ENCODE measurements at regions not wholly inside any gene's neighbourhood (a gene's known extent, or its start where the extent isn't known, plus 50 kb on each side); places are given as distances from the start of the nearest gene placed in this dataset.

- no peaks in the 10 kb centered on the region for H3K79me2 ChIP-seq (ENCODE audit: control insufficient read depth, insufficient read depth, low read length)
- peak overlapping the region; percentile 95 for H3K27ac ChIP-seq (ENCODE audit: control insufficient read depth, insufficient read depth, low read length)
- no peak overlapping the region for H2AFZ ChIP-seq (ENCODE audit: control insufficient read depth, low read length)
- DNase-seq (ENCODE audit: low read depth, low spot score), result peak; percentile 17
- no peaks in the 10 kb centered on the region for H4K20me1 ChIP-seq (ENCODE audit: control insufficient read depth, extremely low read depth, insufficient read depth, low read length)
- no peaks in the 10 kb centered on the region for H3K9me1 ChIP-seq (ENCODE audit: control insufficient read depth, extremely low read depth, insufficient read depth, low read length)
- peaks cover 23% of the 10 kb centered on the region for H3K4me1 ChIP-seq (ENCODE audit: control insufficient read depth, extremely low read depth, insufficient read depth, low read length)
- peak; percentile 64 for FAIRE-seq
- peak overlapping the region; percentile 97 for H3K4me2 ChIP-seq (ENCODE audit: control insufficient read depth, extremely low read depth, insufficient read depth, low read depth, low read length)
- H3K36me3 ChIP-seq (ENCODE audit: control insufficient read depth in 2 of 2, extremely low read depth in 1 of 2, insufficient read depth in 2 of 2, low read length in 2 of 2), result no peaks in the 10 kb centered on the region
- H3K27me3 ChIP-seq (ENCODE audit: control insufficient read depth, extremely low read depth, insufficient read depth, low read length), result no peaks in the 10 kb centered on the region
- H3K9ac ChIP-seq (ENCODE audit: control insufficient read depth, extremely low read depth, insufficient read depth, low read length), result peak overlapping the region; percentile 72
- H3K4me3 ChIP-seq (ENCODE audit: control insufficient read depth in 2 of 3, extremely low read depth in 1 of 3, insufficient read depth in 2 of 3, low read depth in 1 of 3, low read length in 3 of 3), result peak overlapping the region in 2 of 3 experiments; percentile 20 to 65
- no peaks in the 10 kb centered on the region for H3K9me3 ChIP-seq (ENCODE audit: control insufficient read depth, low read depth, low read length)
- dilution Hi-C loops (cut with MboI; ENCODE audit: extremely low pct_ligation_motif_present, low sequenced_read_pairs), result no loop called here
- no peak for TF ChIP-seq EZH2 (IDR thresholded peaks at IDR 0.05; ENCODE audit: low read length)
- TF ChIP-seq CTCF (optimal IDR thresholded peaks at IDR 0.05 in 1 of 3, IDR thresholded peaks at IDR 0.05 in 1 of 3, conservative IDR thresholded peaks at IDR 0.05 in 1 of 3; ENCODE audit: extremely low read depth in 1 of 3, insufficient read depth in 2 of 3, low read length in 3 of 3), result no peak
Observed at GRCh38 chr11:122421702-122422101, 233.8 kb upstream of the UBASH3B start.

GRCh38 chr11:122418032-122418431 is 237.5 kb upstream of the UBASH3B start:
- TF ChIP-seq CTCF (optimal IDR thresholded peaks at IDR 0.05 in 1 of 3, IDR thresholded peaks at IDR 0.05 in 1 of 3, conservative IDR thresholded peaks at IDR 0.05 in 1 of 3; ENCODE audit: extremely low read depth in 1 of 3, insufficient read depth in 2 of 3, low read length in 3 of 3) (no peak), EZH2 (IDR thresholded peaks at IDR 0.05; ENCODE audit: low read length) (no peak)
- dilution Hi-C loops (cut with MboI; ENCODE audit: extremely low pct_ligation_motif_present, low sequenced_read_pairs), result no loop called here
- Histone ChIP-seq H3K27me3 (ENCODE audit: control insufficient read depth, extremely low read depth, insufficient read depth, low read length) (no peaks in the 10 kb centered on the region), H3K4me3 (ENCODE audit: control insufficient read depth in 2 of 3, extremely low read depth in 1 of 3, insufficient read depth in 2 of 3, low read depth in 1 of 3, low read length in 3 of 3) (no peak overlapping the region), H3K9me1 (ENCODE audit: control insufficient read depth, extremely low read depth, insufficient read depth, low read length) (no peaks in the 10 kb centered on the region), H3K36me3 (ENCODE audit: control insufficient read depth in 2 of 2, extremely low read depth in 1 of 2, insufficient read depth in 2 of 2, low read length in 2 of 2) (no peaks in the 10 kb centered on the region), H2AFZ (ENCODE audit: control insufficient read depth, low read length) (no peak overlapping the region), H3K79me2 (ENCODE audit: control insufficient read depth, insufficient read depth, low read length) (no peaks in the 10 kb centered on the region), H3K9ac (ENCODE audit: control insufficient read depth, extremely low read depth, insufficient read depth, low read length) (no peak overlapping the region), H4K20me1 (ENCODE audit: control insufficient read depth, extremely low read depth, insufficient read depth, low read length) (no peaks in the 10 kb centered on the region), H3K4me1 (ENCODE audit: control insufficient read depth, extremely low read depth, insufficient read depth, low read length) (peaks cover 19% of the 10 kb centered on the region), H3K27ac (ENCODE audit: control insufficient read depth, insufficient read depth, low read length) (no peak overlapping the region), H3K9me3 (ENCODE audit: control insufficient read depth, low read depth, low read length) (no peaks in the 10 kb centered on the region), H3K4me2 (ENCODE audit: control insufficient read depth, extremely low read depth, insufficient read depth, low read depth, low read length) (no peak overlapping the region)
- FAIRE-seq, result no peak
- DNase-seq (ENCODE audit: low read depth, low spot score), result no peak
